WERI-Rb-1 (cell line): ENCODE measurements at regions not wholly inside any gene's neighbourhood (a gene's known extent, or its start where the extent isn't known, plus 50 kb on each side); places are given as distances from the start of the nearest gene placed in this dataset.

Experiments used
- DNase-seq: peaks from one replicate; pipeline ENCODE4 v3.0.0-alpha.2; 2020
- H3K27ac ChIP-seq: fragments of 250-450 bp; sonication (Bioruptor Pico); 2 replicates; pipeline ENCODE4 v1.5.1; 2020; ENCODE audit warnings: mild to moderate bottlenecking, moderate library complexity
- H3K27me3 ChIP-seq: fragments of 250-450 bp; sonication (Bioruptor Pico); 2 replicates; pipeline ENCODE4 v1.5.1; 2021; ENCODE audit warnings: mild to moderate bottlenecking, low read depth, moderate library complexity; ENCODE audit not compliant: insufficient read depth, severe bottlenecking
- H3K36me3 ChIP-seq: fragments of 250-450 bp; sonication (Bioruptor Pico); 2 replicates; pipeline ENCODE4 v1.5.1; 2020; ENCODE audit warnings: mild to moderate bottlenecking, moderate library complexity
- H3K4me3 ChIP-seq: 2 replicates; pipeline ENCODE4 v1.5.1; 2011; ENCODE audit warnings: low read depth, mild to moderate bottlenecking, control low read depth, low read length
- H3K9me3 ChIP-seq: fragments of 250-450 bp; sonication (Bioruptor Pico); 2 replicates; pipeline ENCODE4 v1.5.1; 2021; ENCODE audit warnings: mild to moderate bottlenecking, moderate library complexity; ENCODE audit not compliant: severe bottlenecking
- CTCF ChIP-seq: IDR thresholded peaks from 2 replicates; pipeline ENCODE4 v1.5.1; 2011; ENCODE audit warnings: low read depth, mild to moderate bottlenecking, control low read depth, inconsistent platforms, low read length

GRCh38 chr19:28829762-28830161 lies 383.2 kb downstream of the UQCRFS1 start:
- TF ChIP-seq CTCF, result no peak
- Histone ChIP-seq H3K9me3 (no peaks in the 10 kb centered on the region), H3K27ac (no peak overlapping the region), H3K36me3 (no peaks in the 10 kb centered on the region), H3K4me3 (no peak overlapping the region), H3K27me3 (peaks cover 83% of the 10 kb centered on the region)
- no peak for DNase-seq

GRCh38 chr19:28829359-28829758 lies 383.6 kb downstream of the UQCRFS1 start:
- Histone ChIP-seq H3K27ac (no peak overlapping the region), H3K9me3 (no peaks in the 10 kb centered on the region), H3K36me3 (no peaks in the 10 kb centered on the region), H3K4me3 (no peak overlapping the region), H3K27me3 (peaks cover 83% of the 10 kb centered on the region)
- TF ChIP-seq CTCF, result no peak
- no peak for DNase-seq

DNA sequence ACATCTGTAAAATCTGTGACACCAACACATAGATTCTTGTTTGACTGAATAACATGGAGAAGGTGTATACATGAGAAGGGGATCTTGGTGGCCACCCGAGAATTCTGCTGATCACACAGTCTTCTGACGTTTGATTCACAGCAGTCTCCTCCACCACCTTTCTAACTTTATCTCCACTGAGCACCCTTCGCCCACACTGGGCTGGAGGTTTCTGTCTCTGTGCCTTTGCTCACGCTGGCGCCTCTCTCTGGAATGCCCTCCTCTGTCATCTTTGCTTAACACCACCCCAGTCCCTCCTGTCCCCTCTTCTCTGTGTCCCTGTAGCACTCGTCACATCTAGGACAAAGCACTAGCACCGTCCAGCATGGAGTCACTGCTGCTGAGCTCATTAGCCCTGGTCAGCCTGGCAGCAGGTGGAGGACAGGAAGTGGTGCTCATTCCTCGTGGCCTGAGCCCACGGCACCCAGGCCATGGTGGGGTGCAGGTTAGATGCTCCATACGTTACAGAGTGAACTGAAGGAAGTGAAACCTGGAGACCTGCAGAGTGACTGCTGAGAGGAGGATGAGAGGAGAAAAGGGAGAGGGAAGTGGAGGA lies 384.6 kb downstream of the UQCRFS1 start:
- no peak for DNase-seq
- no peak for TF ChIP-seq CTCF
- peaks cover 83% of the 10 kb centered on the region for H3K27me3 ChIP-seq

DNA sequence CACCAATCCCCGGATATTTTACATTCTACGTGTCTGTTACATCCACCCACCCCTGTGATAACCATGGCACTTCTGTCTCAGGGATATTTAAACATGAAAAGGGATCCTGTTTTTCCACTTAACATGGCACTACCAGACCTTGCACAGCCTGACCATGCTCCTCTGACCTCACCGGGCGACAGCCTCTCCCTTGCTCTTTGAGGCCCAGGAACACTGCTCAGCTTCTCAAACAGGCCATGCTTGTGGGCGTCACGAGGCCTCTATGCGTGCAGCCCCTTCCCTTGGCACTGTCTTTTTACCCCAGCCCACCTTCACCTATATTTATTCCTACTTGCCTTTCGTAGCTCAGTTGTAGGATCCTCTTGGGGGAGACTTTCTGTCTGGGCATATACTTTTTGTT lies 385.6 kb downstream of the UQCRFS1 start:
- DNase-seq, result no peak
- Histone ChIP-seq H3K9me3 (no peaks in the 10 kb centered on the region), H3K4me3 (no peak overlapping the region), H3K27ac (no peak overlapping the region), H3K27me3 (peaks cover 85% of the 10 kb centered on the region), H3K36me3 (no peaks in the 10 kb centered on the region)
- no peak for TF ChIP-seq CTCF

More for the DNA sequence above, 384.6 kb downstream of the UQCRFS1 start:
- Histone ChIP-seq H3K27ac (no peak overlapping the region), H3K36me3 (no peaks in the 10 kb centered on the region), H3K9me3 (no peaks in the 10 kb centered on the region), H3K4me3 (no peak overlapping the region)

DNA sequence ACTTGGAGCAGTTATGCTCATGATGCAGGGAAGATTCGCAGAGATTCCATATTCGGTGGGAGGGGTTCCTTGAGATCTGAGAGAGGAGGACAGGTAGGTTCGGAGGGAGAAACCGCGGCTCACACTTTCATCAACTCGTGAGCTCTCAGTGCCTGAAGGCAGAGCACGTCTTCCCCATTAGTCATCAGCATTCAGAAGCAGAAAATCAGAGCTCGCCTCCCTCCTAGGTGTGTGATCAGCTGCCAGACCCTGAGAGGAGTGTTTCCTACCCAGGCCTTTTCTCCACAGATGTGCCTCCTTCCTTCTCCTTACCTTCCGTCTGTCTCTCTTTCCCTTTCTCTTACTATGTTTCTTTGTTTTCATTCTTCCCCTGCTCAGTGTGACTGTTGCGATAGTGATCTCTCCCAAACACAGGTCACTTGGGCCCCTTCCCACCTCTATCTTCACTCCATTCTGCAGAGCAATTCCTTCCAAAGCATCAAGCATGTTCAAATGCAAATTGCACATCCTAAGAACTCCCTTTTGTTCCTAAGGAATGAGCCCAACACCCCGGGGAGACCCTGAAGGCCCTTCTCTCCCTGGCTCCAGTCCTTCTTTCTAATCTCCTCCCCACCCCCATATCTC lies 389.5 kb downstream of the UQCRFS1 start:
- no peaks in the 10 kb centered on the region for H3K36me3 ChIP-seq
- no peak for TF ChIP-seq CTCF
- peaks cover 60% of the 10 kb centered on the region for H3K27me3 ChIP-seq
- no peak overlapping the region for H3K27ac ChIP-seq
- no peak overlapping the region for H3K4me3 ChIP-seq
- no peak for DNase-seq
- H3K9me3 ChIP-seq, result no peaks in the 10 kb centered on the region

DNA sequence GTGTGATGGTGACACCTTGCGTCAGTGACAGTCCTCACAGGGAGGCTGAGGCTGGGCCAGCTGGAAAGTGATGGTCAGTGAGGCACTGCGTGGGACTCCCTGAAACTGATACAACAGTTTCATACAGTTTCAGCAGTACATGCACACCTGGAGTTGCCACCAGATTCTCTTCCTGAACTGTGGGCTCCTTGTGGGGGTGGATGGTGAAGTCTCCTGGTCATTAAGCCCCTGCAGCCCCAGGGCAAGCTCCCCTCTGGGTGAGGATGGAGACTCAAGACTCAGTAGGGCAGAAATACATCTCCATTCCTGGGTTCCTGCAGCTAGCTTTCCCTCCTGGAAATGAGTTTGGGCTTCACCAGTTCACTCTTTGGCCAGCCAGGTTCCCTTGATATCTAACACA lies 392.7 kb downstream of the UQCRFS1 start:
- TF ChIP-seq CTCF, result no peak
- DNase-seq, result no peak
- no peaks in the 10 kb centered on the region for H3K9me3 ChIP-seq
- peaks cover 53% of the 10 kb centered on the region for H3K27me3 ChIP-seq
- no peak overlapping the region for H3K4me3 ChIP-seq
- no peaks in the 10 kb centered on the region for H3K36me3 ChIP-seq
- H3K27ac ChIP-seq, result no peak overlapping the region
